Gastrocnemius medialis (tissue), 4 donors: ENCODE measurements at regions not wholly inside any gene's neighbourhood (a gene's known extent, or its start where the extent isn't known, plus 50 kb on each side); places are given as distances from the start of the nearest gene placed in this dataset.

Experiments
- ATAC-seq, 2 donors: fragments of 150-250 bp; one replicate each; pipeline ENCODE4 v1.9.1; 2016
- DNase-seq, 2 donors: peaks; one replicate each; pipeline ENCODE4 v3.0.0-alpha.2; 2019
- H3K27ac ChIP-seq, 4 donors: fragments of 200-600 bp; sonication (generic); 1 replicate in 1 of 4; 2 replicates in 3 of 4; pipeline ENCODE4 v1.5.1; 2016 to 2018; ENCODE audit warnings: mild to moderate bottlenecking in 2 of 4, moderate library complexity in 1 of 4
- H3K27me3 ChIP-seq, 3 donors: fragments of 200-600 bp; sonication (generic) in 2 of 3; 1 replicate in 1 of 3; 2 replicates in 2 of 3; pipeline versions ENCODE4 v1.5.1 to v1.6.0; 2016 to 2019; ENCODE audit warnings: mild to moderate bottlenecking in 1 of 3, moderate library complexity in 1 of 3
- H3K36me3 ChIP-seq, 2 donors: fragments of 200-600 bp; sonication (generic) in 1 of 2; one replicate each; pipeline ENCODE4 v1.5.1; 2017 to 2018
- H3K4me1 ChIP-seq, 2 donors: fragments of 200-600 bp; sonication (generic) in 1 of 2; one replicate each; pipeline ENCODE4 v1.5.1; 2016 to 2017; ENCODE audit warnings: mild to moderate bottlenecking in 2 of 2
- H3K4me3 ChIP-seq, 4 donors: fragments of 200-600 bp; sonication (generic) in 3 of 4; 1 replicate in 1 of 4; 2 replicates in 3 of 4; pipeline ENCODE4 v1.5.1; 2016 to 2019; ENCODE audit warnings: mild to moderate bottlenecking in 2 of 4
- H3K9me3 ChIP-seq, 3 donors: fragments of 200-600 bp; sonication (generic) in 2 of 3; 1 replicate in 1 of 3; 2 replicates in 2 of 3; pipeline ENCODE4 v1.5.1; 2016 to 2019
- POLR2A ChIP-seq, 2 donors: fragments of 450-650 bp; IDR thresholded peaks; one replicate each; pipeline ENCODE4 v1.6.1; 2017; ENCODE audit warnings: antibody characterized with exemption in 2 of 2, mild to moderate bottlenecking in 2 of 2, moderate library complexity in 2 of 2
- in situ Hi-C, 4 donors: fragments of 200-750 bp; cut with MboI; loops; one replicate each; pipeline versions ENCODE4 v1.15.0 to v1.8.0; 2017; ENCODE audit warnings: low sequenced_read_pairs in 4 of 4
- intact Hi-C: fragments of 100-400 bp; cut with DNase I; formaldehyde crosslinking; loops from one replicate; pipeline ENCODE4 v1.15.1; 2023; ENCODE audit warnings: low total_unique reads
- TF ChIP-seq, protein P1 (sequence below), 5 experiments: fragments of 450-650 bp in 3 of 5; fragments of 200-600 bp in 2 of 5; sonication (generic) in 2 of 5; IDR thresholded peaks in 4 of 5; conservative IDR thresholded peaks in 1 of 5; 1 replicate in 4 of 5; 2 replicates in 1 of 5; pipeline ENCODE4 v1.5.1; 2016 to 2019; ENCODE audit warnings: antibody characterized with exemption in 5 of 5, mild to moderate bottlenecking in 3 of 5, moderate library complexity in 3 of 5

DNA sequence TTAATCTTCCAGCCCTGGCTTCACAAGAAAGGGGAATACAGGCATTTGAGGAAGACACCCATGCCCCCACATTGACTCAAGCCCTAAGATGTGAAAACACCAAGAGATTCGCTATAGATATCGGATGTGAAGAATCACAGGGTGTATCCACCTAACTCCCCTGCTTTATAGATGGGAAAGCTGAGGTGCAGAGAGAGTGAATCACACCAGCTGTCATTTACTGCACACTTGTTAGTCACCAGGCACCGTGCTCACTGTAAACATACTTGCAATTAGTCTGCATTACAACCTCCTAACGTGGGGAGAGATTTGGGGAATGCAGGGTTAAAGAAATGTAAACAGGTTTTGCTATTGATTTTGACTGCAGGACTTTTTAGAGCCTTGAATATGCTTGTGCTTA, 325.5 kb downstream of the C16orf95 start:
- TF ChIP-seq, protein P1, sequence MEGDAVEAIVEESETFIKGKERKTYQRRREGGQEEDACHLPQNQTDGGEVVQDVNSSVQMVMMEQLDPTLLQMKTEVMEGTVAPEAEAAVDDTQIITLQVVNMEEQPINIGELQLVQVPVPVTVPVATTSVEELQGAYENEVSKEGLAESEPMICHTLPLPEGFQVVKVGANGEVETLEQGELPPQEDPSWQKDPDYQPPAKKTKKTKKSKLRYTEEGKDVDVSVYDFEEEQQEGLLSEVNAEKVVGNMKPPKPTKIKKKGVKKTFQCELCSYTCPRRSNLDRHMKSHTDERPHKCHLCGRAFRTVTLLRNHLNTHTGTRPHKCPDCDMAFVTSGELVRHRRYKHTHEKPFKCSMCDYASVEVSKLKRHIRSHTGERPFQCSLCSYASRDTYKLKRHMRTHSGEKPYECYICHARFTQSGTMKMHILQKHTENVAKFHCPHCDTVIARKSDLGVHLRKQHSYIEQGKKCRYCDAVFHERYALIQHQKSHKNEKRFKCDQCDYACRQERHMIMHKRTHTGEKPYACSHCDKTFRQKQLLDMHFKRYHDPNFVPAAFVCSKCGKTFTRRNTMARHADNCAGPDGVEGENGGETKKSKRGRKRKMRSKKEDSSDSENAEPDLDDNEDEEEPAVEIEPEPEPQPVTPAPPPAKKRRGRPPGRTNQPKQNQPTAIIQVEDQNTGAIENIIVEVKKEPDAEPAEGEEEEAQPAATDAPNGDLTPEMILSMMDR (IDR thresholded peaks at IDR 0.05 in 4 of 5, conservative IDR thresholded peaks at IDR 0.05 in 1 of 5): no peak
- no peak overlapping the region for H3K27ac ChIP-seq
- intact Hi-C loops (no loop called here), in situ Hi-C loops (no loop called here)
- no peaks in the 10 kb centered on the region for H3K36me3 ChIP-seq
- DNase-seq (no peak), ATAC-seq (no peak)
- no peaks in the 10 kb centered on the region for H3K9me3 ChIP-seq
- peaks cover 7 to 16% (median 7%) of the 10 kb centered on the region in 3 donors for H3K27me3 ChIP-seq
- no peaks in the 10 kb centered on the region for H3K4me1 ChIP-seq
- H3K4me3 ChIP-seq: no peak overlapping the region

DNA sequence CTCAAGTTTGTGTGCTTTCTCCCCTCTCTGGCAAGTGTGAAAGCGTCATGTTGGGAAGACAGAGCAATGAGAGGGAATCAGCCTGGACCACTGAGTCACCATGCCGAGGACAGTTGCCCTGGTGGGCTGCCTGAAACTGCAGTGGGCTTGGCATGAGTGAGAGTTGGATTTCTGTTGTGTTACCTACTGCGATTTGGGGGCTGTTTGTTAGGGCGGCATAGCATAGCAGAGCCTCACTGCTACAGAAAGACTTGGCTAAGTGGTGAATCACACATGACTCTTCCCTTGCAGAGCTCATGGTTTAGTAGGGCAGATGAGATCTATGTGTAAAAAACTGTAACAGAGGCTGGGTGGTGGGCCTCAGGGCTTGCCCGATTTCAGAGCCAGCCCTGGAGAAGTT, 324.6 kb downstream of the C16orf95 start:
- intact Hi-C loops: no loop called here
- DNase-seq (no peak), ATAC-seq (no peak)
- Histone ChIP-seq H3K9me3 (no peaks in the 10 kb centered on the region), H3K27me3 (peaks cover 7 to 16% (median 7%) of the 10 kb centered on the region in 3 donors), H3K36me3 (no peaks in the 10 kb centered on the region), H3K27ac (no peak overlapping the region), H3K4me1 (no peaks in the 10 kb centered on the region), H3K4me3 (no peak overlapping the region)
- no peak for TF ChIP-seq POLR2A (IDR thresholded peaks at IDR 0.05)
- TF ChIP-seq, protein P1 (IDR thresholded peaks at IDR 0.05 in 4 of 5, conservative IDR thresholded peaks at IDR 0.05 in 1 of 5): no peak
- in situ Hi-C loops: no loop called here

DNA sequence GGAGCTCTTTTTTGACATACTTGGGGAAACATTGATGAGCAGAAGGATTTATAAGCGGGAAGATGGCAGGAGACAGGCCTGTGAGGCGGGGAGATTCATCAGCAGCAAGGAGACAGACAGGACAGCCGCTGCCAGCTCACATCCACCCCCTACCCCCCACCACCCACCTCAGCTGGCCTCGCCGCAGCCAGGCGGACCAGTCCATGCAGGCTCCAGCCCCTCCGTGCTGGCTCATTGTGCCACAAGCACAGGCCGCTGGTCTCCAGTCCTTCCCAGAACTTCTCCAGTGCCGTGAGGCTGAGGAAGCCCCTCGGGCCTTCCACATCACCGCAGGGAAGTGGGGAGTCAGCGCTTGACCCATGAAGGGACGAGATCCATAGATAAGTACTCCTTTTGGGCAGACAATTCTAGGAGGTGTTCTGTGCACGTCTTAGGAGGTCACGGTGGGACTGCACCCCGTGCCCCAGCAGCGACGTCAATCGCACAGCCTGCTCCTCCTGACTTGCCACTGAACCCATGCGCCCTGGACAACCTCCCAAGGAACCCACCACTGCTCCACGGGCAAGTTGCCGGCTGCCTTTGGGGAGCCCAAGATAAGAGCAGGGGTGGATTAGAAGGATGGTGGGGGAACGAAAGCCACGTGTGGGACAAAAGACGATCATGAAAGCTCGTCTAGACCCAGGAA, 323.6 kb downstream of the C16orf95 start:
- no peak for DNase-seq
- Histone ChIP-seq H3K27ac (no peak overlapping the region), H3K4me1 (no peaks in the 10 kb centered on the region), H3K4me3 (no peak overlapping the region), H3K36me3 (no peaks in the 10 kb centered on the region), H3K27me3 (peaks cover 7 to 16% (median 7%) of the 10 kb centered on the region in 3 donors), H3K9me3 (no peaks in the 10 kb centered on the region)
- in situ Hi-C loops: no loop called here
- ATAC-seq: no peak
- intact Hi-C loops: no loop called here
- no peak for TF ChIP-seq POLR2A (IDR thresholded peaks at IDR 0.05)
- TF ChIP-seq, protein P1 (IDR thresholded peaks at IDR 0.05 in 4 of 5, conservative IDR thresholded peaks at IDR 0.05 in 1 of 5): no peak

DNA sequence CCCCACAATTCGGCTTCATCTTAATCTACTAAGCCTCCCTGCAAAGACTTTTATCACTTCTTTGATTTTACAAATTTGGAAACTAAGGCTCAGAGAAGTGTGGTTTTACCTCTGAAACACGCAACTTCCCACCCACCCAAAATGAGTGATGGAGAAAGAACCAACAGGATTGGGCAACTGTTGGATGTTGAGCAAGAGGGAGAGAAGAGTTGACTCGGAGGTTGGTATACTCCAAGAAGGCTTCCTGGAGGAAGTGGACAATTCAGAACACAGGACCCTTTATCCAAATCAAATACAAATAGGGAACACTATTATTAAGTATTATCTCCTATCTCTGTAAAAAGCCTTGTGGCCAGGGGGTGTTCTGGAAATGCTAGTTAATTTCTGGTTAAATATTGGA, 323.0 kb downstream of the C16orf95 start:
- ATAC-seq (no peak), DNase-seq (no peak)
- Histone ChIP-seq H3K4me3 (no peak overlapping the region), H3K4me1 (no peaks in the 10 kb centered on the region), H3K27me3 (peaks cover 7 to 12% (median 7%) of the 10 kb centered on the region in 3 donors), H3K36me3 (no peaks in the 10 kb centered on the region), H3K9me3 (no peaks in the 10 kb centered on the region), H3K27ac (no peak overlapping the region)
- intact Hi-C loops: no loop called here
- in situ Hi-C loops: no loop called here
- TF ChIP-seq POLR2A (IDR thresholded peaks at IDR 0.05): no peak
- TF ChIP-seq, protein P1 (IDR thresholded peaks at IDR 0.05 in 4 of 5, conservative IDR thresholded peaks at IDR 0.05 in 1 of 5): no peak
